MM.1S (cell line): ENCODE measurements at regions not wholly inside any gene's neighbourhood (a gene's known extent, or its start where the extent isn't known, plus 50 kb on each side); places are given as distances from the start of the nearest gene placed in this dataset.

Source experiments
- DNase-seq: peaks from one replicate; pipeline ENCODE4 v3.0.0-alpha.2; 2015
- H2AFZ ChIP-seq: fragments of 300-600 bp; sonication (generic); 2 replicates; pipeline ENCODE4 v1.6.0; 2016; ENCODE audit warnings: antibody characterized with exemption, low read length
- H3F3A ChIP-seq: fragments of 300-600 bp; sonication (generic); 2 replicates; pipeline ENCODE4 v1.6.1; 2016; ENCODE audit warnings: mild to moderate bottlenecking, antibody characterized with exemption, low read length, moderate library complexity, mixed read lengths; ENCODE audit not compliant: insufficient read depth
- H3K27ac ChIP-seq: fragments of 300-600 bp; sonication (generic); 2 replicates; pipeline ENCODE4 v1.5.1; 2016; ENCODE audit warnings: mild to moderate bottlenecking, low read length
- H3K27me3 ChIP-seq: fragments of 300-600 bp; sonication (generic); replicated peaks from 2 replicates; pipeline ENCODE4 v1.6.0; 2016; ENCODE audit warnings: low read length; ENCODE audit not compliant: insufficient read depth
- H3K36me3 ChIP-seq: fragments of 300-600 bp; sonication (generic); replicated peaks from 2 replicates; pipeline ENCODE4 v1.6.1; 2016; ENCODE audit warnings: mild to moderate bottlenecking, low read length, mixed read lengths; ENCODE audit not compliant: insufficient read depth
- H3K4me1 ChIP-seq: fragments of 300-600 bp; sonication (generic); 2 replicates; pipeline ENCODE4 v1.6.1; 2016; ENCODE audit warnings: low read length, mixed read lengths
- H3K4me2 ChIP-seq: fragments of 300-600 bp; sonication (generic); 2 replicates; pipeline ENCODE4 v1.6.0; 2016; ENCODE audit warnings: low read depth, low read length
- H3K4me3 ChIP-seq: fragments of 300-600 bp; sonication (generic); 2 replicates; pipeline ENCODE4 v1.5.1; 2016; ENCODE audit warnings: low read length, mixed read lengths
- H3K79me2 ChIP-seq: fragments of 300-600 bp; sonication (generic); 2 replicates; pipeline ENCODE4 v1.6.1; 2016; ENCODE audit warnings: mixed run types, low read length, mixed read lengths
- H3K9ac ChIP-seq: fragments of 300-600 bp; sonication (generic); 2 replicates; pipeline ENCODE4 v1.6.1; 2016; ENCODE audit warnings: low read length, mixed read lengths
- H3K9me2 ChIP-seq: fragments of 300-600 bp; sonication (generic); replicated peaks from 2 replicates; pipeline ENCODE4 v1.6.1; 2016; ENCODE audit warnings: mild to moderate bottlenecking, low read length, mixed read lengths; ENCODE audit not compliant: insufficient read depth
- H3K9me3 ChIP-seq: fragments of 300-600 bp; sonication (generic); replicated peaks from 2 replicates; pipeline ENCODE4 v1.6.1; 2016; ENCODE audit warnings: mild to moderate bottlenecking, low read length, mixed read lengths; ENCODE audit not compliant: insufficient read depth
- H4K20me1 ChIP-seq: fragments of 300-600 bp; sonication (generic); 2 replicates; pipeline ENCODE4 v1.6.1; 2016; ENCODE audit warnings: mild to moderate bottlenecking, low read length, moderate library complexity, mixed read lengths; ENCODE audit not compliant: insufficient read depth
- EZH2 ChIP-seq: fragments of 300-600 bp; sonication (generic); optimal IDR thresholded peaks from 2 replicates; pipeline ENCODE3; 2017; ENCODE audit warnings: low read depth, mild to moderate bottlenecking, antibody characterized with exemption, low read length, mixed read lengths
- EZH2phosphoT487 ChIP-seq: fragments of 300-600 bp; sonication (generic); IDR thresholded peaks from 2 replicates; pipeline ENCODE4 v1.6.1; 2018; ENCODE audit warnings: antibody characterized with exemption, low read length
- TF ChIP-seq, protein P1 (sequence below): fragments of 300-600 bp; sonication (generic); IDR thresholded peaks from 2 replicates; pipeline ENCODE4 v1.5.1; 2016; ENCODE audit warnings: antibody characterized with exemption, low read length, mixed read lengths

DNA sequence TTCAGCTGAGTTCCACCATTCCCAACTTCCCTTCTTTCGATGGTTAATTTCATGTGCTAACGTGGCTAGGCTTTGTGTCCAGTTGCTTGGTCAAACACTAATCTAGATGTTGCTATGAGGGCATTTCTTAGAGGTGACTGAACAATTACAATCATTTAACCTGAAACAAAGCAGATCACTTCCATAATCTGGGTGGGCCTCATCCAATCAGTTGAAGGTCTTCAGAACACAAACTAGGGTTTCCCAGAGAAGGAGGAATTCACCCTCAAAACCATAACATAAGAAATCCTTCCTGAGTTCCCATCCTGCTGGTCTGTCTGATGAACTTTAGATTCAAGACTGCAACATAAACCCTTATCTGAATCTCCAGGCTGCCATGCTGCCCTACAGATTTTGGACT, 2381.7 kb downstream of the MAT2B start:
- H3F3A ChIP-seq: no peaks in the 10 kb centered on the region
- no peaks in the 10 kb centered on the region for H3K9me3 ChIP-seq
- H3K27me3 ChIP-seq: no peaks in the 10 kb centered on the region
- no peaks in the 10 kb centered on the region for H3K36me3 ChIP-seq
- no peak overlapping the region for H3K4me2 ChIP-seq
- no peaks in the 10 kb centered on the region for H3K9me2 ChIP-seq
- TF ChIP-seq EZH2phosphoT487: no peak
- DNase-seq: no peak
- H4K20me1 ChIP-seq: no peaks in the 10 kb centered on the region
- no peak overlapping the region for H3K9ac ChIP-seq
- H3K4me1 ChIP-seq: no peaks in the 10 kb centered on the region
- no peak overlapping the region for H2AFZ ChIP-seq
- H3K27ac ChIP-seq: no peak overlapping the region
- H3K79me2 ChIP-seq: no peaks in the 10 kb centered on the region
- H3K4me3 ChIP-seq: no peak overlapping the region

DNA sequence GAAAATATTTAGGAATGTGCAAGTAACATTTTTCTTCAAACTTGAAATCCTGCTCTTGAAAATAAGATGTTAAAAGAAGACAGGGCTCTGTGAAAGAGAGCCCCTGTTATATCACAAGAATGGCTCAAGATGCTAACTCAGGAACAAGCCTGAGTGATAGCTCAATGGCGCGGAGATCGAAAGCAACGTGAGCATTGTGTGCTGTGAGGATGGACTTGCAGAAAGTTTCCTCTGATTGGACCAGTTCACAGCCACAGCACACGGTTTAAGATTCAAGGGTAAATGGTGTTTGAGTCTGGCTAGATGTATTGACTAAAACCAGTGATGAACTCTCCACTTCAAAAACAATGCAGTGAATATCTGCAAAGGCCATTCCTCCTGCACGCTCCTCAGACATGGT, 2387.0 kb downstream of the MAT2B start:
- DNase-seq: no peak
- no peak overlapping the region for H3K9ac ChIP-seq
- no peak overlapping the region for H2AFZ ChIP-seq
- H3K4me3 ChIP-seq: no peak overlapping the region
- H3K79me2 ChIP-seq: no peaks in the 10 kb centered on the region
- H3K4me2 ChIP-seq: no peak overlapping the region
- no peaks in the 10 kb centered on the region for H4K20me1 ChIP-seq
- H3K9me2 ChIP-seq: no peaks in the 10 kb centered on the region
- no peaks in the 10 kb centered on the region for H3K27me3 ChIP-seq
- no peak overlapping the region for H3K27ac ChIP-seq
- no peaks in the 10 kb centered on the region for H3K36me3 ChIP-seq
- no peaks in the 10 kb centered on the region for H3K4me1 ChIP-seq
- TF ChIP-seq EZH2 (no peak), EZH2phosphoT487 (no peak)
- TF ChIP-seq, protein P1, sequence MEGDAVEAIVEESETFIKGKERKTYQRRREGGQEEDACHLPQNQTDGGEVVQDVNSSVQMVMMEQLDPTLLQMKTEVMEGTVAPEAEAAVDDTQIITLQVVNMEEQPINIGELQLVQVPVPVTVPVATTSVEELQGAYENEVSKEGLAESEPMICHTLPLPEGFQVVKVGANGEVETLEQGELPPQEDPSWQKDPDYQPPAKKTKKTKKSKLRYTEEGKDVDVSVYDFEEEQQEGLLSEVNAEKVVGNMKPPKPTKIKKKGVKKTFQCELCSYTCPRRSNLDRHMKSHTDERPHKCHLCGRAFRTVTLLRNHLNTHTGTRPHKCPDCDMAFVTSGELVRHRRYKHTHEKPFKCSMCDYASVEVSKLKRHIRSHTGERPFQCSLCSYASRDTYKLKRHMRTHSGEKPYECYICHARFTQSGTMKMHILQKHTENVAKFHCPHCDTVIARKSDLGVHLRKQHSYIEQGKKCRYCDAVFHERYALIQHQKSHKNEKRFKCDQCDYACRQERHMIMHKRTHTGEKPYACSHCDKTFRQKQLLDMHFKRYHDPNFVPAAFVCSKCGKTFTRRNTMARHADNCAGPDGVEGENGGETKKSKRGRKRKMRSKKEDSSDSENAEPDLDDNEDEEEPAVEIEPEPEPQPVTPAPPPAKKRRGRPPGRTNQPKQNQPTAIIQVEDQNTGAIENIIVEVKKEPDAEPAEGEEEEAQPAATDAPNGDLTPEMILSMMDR: no peak
- H3K9me3 ChIP-seq: no peaks in the 10 kb centered on the region
- no peaks in the 10 kb centered on the region for H3F3A ChIP-seq

DNA sequence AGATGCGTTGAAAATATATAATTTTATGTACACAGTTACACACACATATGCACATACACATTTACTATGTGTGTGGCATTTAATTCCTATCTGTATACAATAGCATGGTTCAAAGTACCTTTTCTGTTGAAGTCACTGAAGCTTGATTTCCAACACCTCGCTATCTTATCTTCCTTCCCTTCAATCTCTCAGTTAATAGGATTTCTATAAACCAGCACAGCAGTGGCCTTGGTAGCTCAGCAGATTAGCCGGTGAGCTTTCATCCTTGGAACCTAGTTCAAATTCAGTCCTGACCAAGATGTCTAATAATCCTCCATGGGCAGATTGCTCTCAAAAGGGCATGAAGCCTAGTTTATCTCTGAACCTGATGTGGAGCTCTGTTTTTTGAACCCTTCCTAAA, 2389.5 kb downstream of the MAT2B start:
- no peaks in the 10 kb centered on the region for H3K9me3 ChIP-seq
- no peak overlapping the region for H3K4me3 ChIP-seq
- no peak overlapping the region for H3K9ac ChIP-seq
- H3K27me3 ChIP-seq: no peaks in the 10 kb centered on the region
- H3K4me1 ChIP-seq: no peaks in the 10 kb centered on the region
- no peaks in the 10 kb centered on the region for H4K20me1 ChIP-seq
- TF ChIP-seq EZH2phosphoT487 (no peak), EZH2 (no peak)
- TF ChIP-seq, protein P1: no peak
- no peak overlapping the region for H3K4me2 ChIP-seq
- no peak overlapping the region for H2AFZ ChIP-seq
- no peaks in the 10 kb centered on the region for H3F3A ChIP-seq
- no peaks in the 10 kb centered on the region for H3K79me2 ChIP-seq
- no peak for DNase-seq
- H3K36me3 ChIP-seq: no peaks in the 10 kb centered on the region
- H3K27ac ChIP-seq: no peak overlapping the region
- no peaks in the 10 kb centered on the region for H3K9me2 ChIP-seq

DNA sequence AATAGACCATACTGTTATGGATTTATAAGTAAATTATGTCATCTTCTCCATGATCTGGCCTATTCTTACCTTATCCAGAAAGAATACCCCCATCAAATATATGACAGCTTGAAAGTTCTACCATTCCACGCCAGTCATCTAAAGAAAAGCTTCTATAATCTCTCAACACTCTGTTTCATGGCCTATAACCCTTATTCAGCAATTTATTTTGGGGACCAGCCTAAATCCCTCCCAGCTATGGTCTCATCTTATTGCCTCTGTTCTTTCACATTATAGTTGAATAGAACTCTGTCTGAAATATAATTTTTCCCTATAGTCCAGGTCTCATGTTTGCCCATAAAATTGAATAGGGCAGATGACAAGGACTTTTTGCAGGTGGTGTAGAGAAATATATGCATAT, 2387.6 kb upstream of the WWC1 start:
- Histone ChIP-seq H3K9me3 (no peaks in the 10 kb centered on the region), H2AFZ (no peak overlapping the region), H3K4me3 (no peak overlapping the region), H3K36me3 (no peaks in the 10 kb centered on the region), H3K4me2 (no peak overlapping the region), H3K9ac (no peak overlapping the region), H3K4me1 (no peaks in the 10 kb centered on the region), H3K9me2 (no peaks in the 10 kb centered on the region), H3K79me2 (no peaks in the 10 kb centered on the region), H3F3A (no peaks in the 10 kb centered on the region), H4K20me1 (no peaks in the 10 kb centered on the region), H3K27ac (no peak overlapping the region), H3K27me3 (no peaks in the 10 kb centered on the region)
- DNase-seq: no peak
- TF ChIP-seq EZH2: no peak
- TF ChIP-seq, protein P1: no peak
- TF ChIP-seq EZH2phosphoT487: no peak
